HG02678 (cell line): ENCODE measurements at regions not wholly inside any gene's neighbourhood (a gene's known extent, or its start where the extent isn't known, plus 50 kb on each side); places are given as distances from the start of the nearest gene placed in this dataset.

Experiments
- ATAC-seq: cut with Tn5 transposase; IDR thresholded peaks from one replicate; pipeline ENCODE4 v1.9.1; 2021; ENCODE audit warnings: mild to moderate bottlenecking, moderate library complexity; ENCODE audit not compliant: unreplicated experiment

GRCh38 chr6:14816116-14816859 is 429.6 kb upstream of the JARID2 start:
- ATAC-seq = no peak

GRCh38 chr6:14817074-14817473 is 428.8 kb upstream of the JARID2 start:
- no peak for ATAC-seq

- no peak for ATAC-seq
Measured at GRCh38 chr6:14818422-14818884, 427.4 kb upstream of the JARID2 start.

GRCh38 chr6:14819001-14819400 is 426.9 kb upstream of the JARID2 start:
- no peak for ATAC-seq

GRCh38 chr6:14819840-14820420 is 425.9 kb upstream of the JARID2 start:
- ATAC-seq = no peak

GRCh38 chr6:14822012-14822553 is 423.8 kb upstream of the JARID2 start:
- no peak for ATAC-seq

- ATAC-seq = no peak
Measured at GRCh38 chr6:14822679-14823078, 423.2 kb upstream of the JARID2 start.

GRCh38 chr6:14824060-14824459 is 421.8 kb upstream of the JARID2 start:
- ATAC-seq = no peak

GRCh38 chr6:14824484-14825275 is 421.2 kb upstream of the JARID2 start:
- ATAC-seq = no peak

- ATAC-seq = no peak
Measured at GRCh38 chr6:14826456-14826855, 419.4 kb upstream of the JARID2 start.

- no peak for ATAC-seq
Measured at GRCh38 chr6:14827354-14827753, 418.5 kb upstream of the JARID2 start.

- ATAC-seq = no peak
Measured at GRCh38 chr6:14828201-14828611, 417.7 kb upstream of the JARID2 start.

- ATAC-seq = no peak
Measured at GRCh38 chr6:14831070-14831469, 414.8 kb upstream of the JARID2 start.

- ATAC-seq = no peak
Measured at GRCh38 chr6:14831937-14832336, 413.9 kb upstream of the JARID2 start.

- no peak for ATAC-seq
Measured at GRCh38 chr6:14832427-14832826, 413.4 kb upstream of the JARID2 start.

- ATAC-seq = no peak
Measured at GRCh38 chr6:14834851-14835530, 410.9 kb upstream of the JARID2 start.

GRCh38 chr6:14837435-14837834 is 408.4 kb upstream of the JARID2 start:
- ATAC-seq = no peak

GRCh38 chr6:14838133-14838583 is 407.7 kb upstream of the JARID2 start:
- no peak for ATAC-seq

- no peak for ATAC-seq
Measured at GRCh38 chr6:14841901-14842421, 403.9 kb upstream of the JARID2 start.

GRCh38 chr6:14844411-14844810 is 401.5 kb upstream of the JARID2 start:
- no peak for ATAC-seq

GRCh38 chr6:14848019-14848418 is 397.9 kb upstream of the JARID2 start:
- no peak for ATAC-seq
